HFFc6 (cell line): ENCODE measurements at regions not wholly inside any gene's neighbourhood (a gene's known extent, or its start where the extent isn't known, plus 50 kb on each side); places are given as distances from the start of the nearest gene placed in this dataset.

Experiments
- DNase-seq: peaks from one replicate; pipeline ENCODE4 v3.0.0-alpha.2; 2018
- H3K27ac Mint-ChIP-seq: 2 replicates; pipeline ENCODE4 v1.8.0; 2020; ENCODE audit warnings: mild to moderate bottlenecking, mixed read lengths
- H3K27me3 Mint-ChIP-seq: 2 replicates; pipeline ENCODE4 v1.8.0; 2021; ENCODE audit warnings: mild to moderate bottlenecking, moderate library complexity, mixed read lengths; ENCODE audit not compliant: insufficient read depth
- H3K36me3 Mint-ChIP-seq: 2 replicates; pipeline ENCODE4 v1.8.0; 2021; ENCODE audit warnings: low read depth, mixed read lengths
- H3K4me1 Mint-ChIP-seq: 2 replicates; pipeline ENCODE4 v1.8.0; 2020; ENCODE audit warnings: low read depth, mixed read lengths
- H3K4me3 Mint-ChIP-seq: 2 replicates; pipeline ENCODE4 v1.8.0; 2020; ENCODE audit warnings: mild to moderate bottlenecking, moderate library complexity, mixed read lengths
- H3K9me3 Mint-ChIP-seq: 2 replicates; pipeline ENCODE4 v1.8.0; 2020; ENCODE audit warnings: mild to moderate bottlenecking, mixed read lengths
- CTCF ChIP-seq: fragments of 200-600 bp; sonication (generic); IDR thresholded peaks from 2 replicates; pipeline ENCODE4 v1.5.0; 2021; ENCODE audit warnings: antibody characterized with exemption, mild to moderate bottlenecking

- H3K4me3 Mint-ChIP-seq = no peak overlapping the region
- no peaks in the 10 kb centered on the region for H3K27me3 Mint-ChIP-seq
- H3K36me3 Mint-ChIP-seq = no peaks in the 10 kb centered on the region
- DNase-seq = no peak
- H3K9me3 Mint-ChIP-seq = peaks cover 11% of the 10 kb centered on the region
- no peaks in the 10 kb centered on the region for H3K4me1 Mint-ChIP-seq
- no peak overlapping the region for H3K27ac Mint-ChIP-seq
- TF ChIP-seq CTCF = no peak
Measured at GRCh38 chr1:104745875-104746274, 996.2 kb downstream of the AMY1C start.

- DNase-seq = no peak
- TF ChIP-seq CTCF = no peak
- Mint-ChIP-seq H3K4me3 (no peak overlapping the region), H3K9me3 (peaks cover 11% of the 10 kb centered on the region), H3K27me3 (no peaks in the 10 kb centered on the region), H3K27ac (no peak overlapping the region), H3K36me3 (no peaks in the 10 kb centered on the region), H3K4me1 (no peaks in the 10 kb centered on the region)
Measured at GRCh38 chr1:104746994-104747393, 997.3 kb downstream of the AMY1C start.

DNA sequence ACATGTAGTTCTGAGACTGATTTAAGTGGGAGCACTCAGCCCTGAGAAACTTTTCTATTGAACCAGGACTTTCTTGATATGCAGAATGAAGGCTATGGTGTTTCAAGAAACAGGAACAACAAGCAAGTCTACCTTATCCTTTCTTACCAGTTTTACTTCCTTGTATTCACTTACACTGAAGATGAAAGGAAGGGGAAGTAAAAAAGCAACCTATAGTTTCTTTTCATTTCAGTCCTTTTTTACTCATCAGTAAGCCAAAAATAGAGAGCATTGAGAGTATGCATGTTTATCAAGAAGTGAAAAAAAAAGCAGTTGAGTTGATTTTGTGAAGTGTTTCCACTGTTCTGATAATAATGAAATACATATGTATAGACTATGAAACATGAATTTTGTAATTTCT lies 1010.3 kb downstream of the AMY1C start:
- H3K4me1 Mint-ChIP-seq = no peaks in the 10 kb centered on the region
- no peaks in the 10 kb centered on the region for H3K36me3 Mint-ChIP-seq
- no peak for TF ChIP-seq CTCF
- DNase-seq = no peak
- no peak overlapping the region for H3K4me3 Mint-ChIP-seq
- H3K9me3 Mint-ChIP-seq = peaks cover 10% of the 10 kb centered on the region
- no peaks in the 10 kb centered on the region for H3K27me3 Mint-ChIP-seq
- no peak overlapping the region for H3K27ac Mint-ChIP-seq

- H3K9me3 Mint-ChIP-seq = peaks cover 14% of the 10 kb centered on the region
Measured at GRCh38 chr1:104761961-104762570, 1012.4 kb downstream of the AMY1C start.

GRCh38 chr1:104765085-104765484 lies 1015.4 kb downstream of the AMY1C start:
- H3K4me3 Mint-ChIP-seq = no peak overlapping the region
- H3K36me3 Mint-ChIP-seq = no peaks in the 10 kb centered on the region
- H3K27me3 Mint-ChIP-seq = no peaks in the 10 kb centered on the region; the same call in 1 of the 2 replicates
- no peaks in the 10 kb centered on the region for H3K4me1 Mint-ChIP-seq
- H3K9me3 Mint-ChIP-seq = peaks cover 14% of the 10 kb centered on the region; the same call in 1 of the 2 replicates
- no peak overlapping the region for H3K27ac Mint-ChIP-seq
- DNase-seq = no peak
- TF ChIP-seq CTCF = no peak

More at GRCh38 chr1:104761961-104762570, 1012.4 kb downstream of the AMY1C start:
- Mint-ChIP-seq H3K27me3 (no peaks in the 10 kb centered on the region; the same call in 1 of the 2 replicates), H3K4me3 (no peak overlapping the region), H3K27ac (no peak overlapping the region), H3K4me1 (no peaks in the 10 kb centered on the region), H3K36me3 (no peaks in the 10 kb centered on the region)
- no peak for TF ChIP-seq CTCF
- no peak for DNase-seq
